Colonic mucosa (tissue), 4 donors: ENCODE measurements at regions not wholly inside any gene's neighbourhood (a gene's known extent, or its start where the extent isn't known, plus 50 kb on each side); places are given as distances from the start of the nearest gene placed in this dataset.

ENCODE experiments used
- DNase-seq: peaks from one replicate; pipeline ENCODE4 v3.0.0-alpha.2; 2020
- H3K27ac ChIP-seq: fragments of 200-600 bp; one replicate; pipeline ENCODE4 v1.8.0; 2021
- H3K27me3 ChIP-seq: fragments of 200-600 bp; one replicate; pipeline ENCODE4 v1.8.0; 2021
- H3K36me3 ChIP-seq: fragments of 200-600 bp; one replicate; pipeline ENCODE4 v1.8.0; 2021
- H3K4me1 ChIP-seq: fragments of 200-600 bp; one replicate; pipeline ENCODE4 v1.8.0; 2021; ENCODE audit warnings: mild to moderate bottlenecking
- H3K4me3 ChIP-seq: fragments of 200-600 bp; one replicate; pipeline ENCODE4 v1.8.0; 2021
- H3K9ac ChIP-seq, 2 donors: one replicate each; pipeline ENCODE4 v1.7.0; 2013; ENCODE audit warnings: control low read depth in 2 of 2, low read depth in 2 of 2, low read length in 2 of 2
- H3K9me3 ChIP-seq: fragments of 200-600 bp; one replicate; pipeline ENCODE4 v1.8.0; 2021
- intact Hi-C: fragments of 100-400 bp; cut with DNase I; formaldehyde crosslinking; loops from one replicate; pipeline ENCODE4 v1.14.1; 2022
- TF ChIP-seq, protein P1 (sequence below): fragments of 200-600 bp; IDR thresholded peaks from one replicate; pipeline ENCODE4 v1.8.0; 2022; ENCODE audit warnings: antibody characterized with exemption, mild to moderate bottlenecking
- donor health status: healthy.
- donor health status: DM: no; HTN: no; CAD: no.
- donor health status: DM: no; HTN: no; CAD: no.

DNA sequence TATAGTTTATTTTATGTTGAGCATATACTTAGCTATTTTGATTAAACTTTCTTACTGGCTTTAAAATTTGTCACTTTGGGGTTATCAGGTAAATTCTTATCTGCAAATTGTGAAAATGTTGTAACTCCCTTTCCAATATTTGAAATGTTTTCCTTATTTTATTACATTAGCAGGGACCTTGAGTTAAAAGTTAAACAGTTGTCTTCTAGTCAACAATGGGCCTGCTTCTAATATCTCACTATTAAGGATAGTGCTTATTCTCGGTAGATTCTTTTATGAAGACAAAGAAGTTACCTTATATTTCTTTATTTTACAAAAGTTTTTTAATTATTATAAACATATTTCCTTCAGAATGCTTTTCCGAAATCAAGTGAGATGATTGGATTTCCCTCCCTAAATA lies 53.7 kb upstream of the AHR start:
- Histone ChIP-seq H3K9me3 (no peaks in the 10 kb centered on the region), H3K27me3 (no peaks in the 10 kb centered on the region), H3K4me1 (no peaks in the 10 kb centered on the region), H3K9ac (no peak overlapping the region), H3K27ac (no peak overlapping the region), H3K4me3 (no peak overlapping the region), H3K36me3 (no peaks in the 10 kb centered on the region)
- no peak for DNase-seq
- TF ChIP-seq, protein P1, sequence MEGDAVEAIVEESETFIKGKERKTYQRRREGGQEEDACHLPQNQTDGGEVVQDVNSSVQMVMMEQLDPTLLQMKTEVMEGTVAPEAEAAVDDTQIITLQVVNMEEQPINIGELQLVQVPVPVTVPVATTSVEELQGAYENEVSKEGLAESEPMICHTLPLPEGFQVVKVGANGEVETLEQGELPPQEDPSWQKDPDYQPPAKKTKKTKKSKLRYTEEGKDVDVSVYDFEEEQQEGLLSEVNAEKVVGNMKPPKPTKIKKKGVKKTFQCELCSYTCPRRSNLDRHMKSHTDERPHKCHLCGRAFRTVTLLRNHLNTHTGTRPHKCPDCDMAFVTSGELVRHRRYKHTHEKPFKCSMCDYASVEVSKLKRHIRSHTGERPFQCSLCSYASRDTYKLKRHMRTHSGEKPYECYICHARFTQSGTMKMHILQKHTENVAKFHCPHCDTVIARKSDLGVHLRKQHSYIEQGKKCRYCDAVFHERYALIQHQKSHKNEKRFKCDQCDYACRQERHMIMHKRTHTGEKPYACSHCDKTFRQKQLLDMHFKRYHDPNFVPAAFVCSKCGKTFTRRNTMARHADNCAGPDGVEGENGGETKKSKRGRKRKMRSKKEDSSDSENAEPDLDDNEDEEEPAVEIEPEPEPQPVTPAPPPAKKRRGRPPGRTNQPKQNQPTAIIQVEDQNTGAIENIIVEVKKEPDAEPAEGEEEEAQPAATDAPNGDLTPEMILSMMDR = no peak
- intact Hi-C loops = no loop called here

DNA sequence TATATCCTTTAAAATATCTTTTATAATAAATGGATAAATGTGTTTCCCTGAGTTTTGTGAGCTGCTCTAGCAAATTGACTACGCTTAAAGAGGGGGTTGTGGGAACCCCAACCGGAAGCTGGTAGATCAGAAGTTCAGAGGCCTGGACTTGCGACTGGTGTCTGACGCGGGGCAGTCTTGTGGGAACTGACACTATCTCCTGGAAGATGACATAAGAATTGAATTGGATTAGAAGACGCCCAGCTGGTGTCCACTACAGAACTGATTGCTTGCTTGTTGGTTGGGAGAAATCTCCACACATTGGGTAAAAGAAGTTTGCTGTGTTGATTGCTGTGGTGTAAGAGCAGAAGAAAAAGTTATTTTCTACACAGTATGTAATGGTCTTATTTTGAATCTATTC lies 51.1 kb upstream of the AHR start:
- TF ChIP-seq, protein P1 = no peak
- H3K27ac ChIP-seq = no peak overlapping the region
- H3K9me3 ChIP-seq = no peaks in the 10 kb centered on the region
- no peaks in the 10 kb centered on the region for H3K27me3 ChIP-seq
- H3K9ac ChIP-seq = no peak overlapping the region
- H3K4me1 ChIP-seq = no peaks in the 10 kb centered on the region
- H3K4me3 ChIP-seq = no peak overlapping the region
- intact Hi-C loops = no loop called here
- DNase-seq = no peak
- H3K36me3 ChIP-seq = no peaks in the 10 kb centered on the region

DNA sequence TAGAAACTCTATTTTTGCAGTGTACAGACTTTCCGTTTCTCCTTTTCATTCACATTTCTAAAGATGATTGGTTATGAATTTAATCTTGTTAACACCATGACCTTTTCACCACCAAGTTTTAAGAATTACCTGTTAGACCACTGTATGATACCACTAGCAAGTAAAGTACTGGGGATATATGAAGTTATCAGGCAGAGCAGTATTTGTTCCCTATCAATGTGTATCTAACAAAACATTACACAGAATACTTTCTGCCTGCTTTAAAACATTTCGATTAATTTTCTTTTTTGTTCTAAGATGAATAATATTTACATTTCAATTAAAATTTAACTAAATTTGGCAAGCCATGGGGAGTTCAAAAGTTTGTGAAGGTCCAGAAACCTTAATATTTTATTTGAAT lies 49.9 kb upstream of the AHR start:
- H3K27ac ChIP-seq = no peak overlapping the region
- DNase-seq = no peak

More for the DNA sequence above, 49.9 kb upstream of the AHR start:
- TF ChIP-seq, protein P1 = no peak
- no peaks in the 10 kb centered on the region for H3K27me3 ChIP-seq
- H3K9ac ChIP-seq = no peak overlapping the region
- no peak overlapping the region for H3K4me3 ChIP-seq
- no peaks in the 10 kb centered on the region for H3K4me1 ChIP-seq
- H3K9me3 ChIP-seq = no peaks in the 10 kb centered on the region
- intact Hi-C loops = no loop called here
- H3K36me3 ChIP-seq = no peaks in the 10 kb centered on the region
